ENCODE measurements at regions not wholly inside any gene's neighbourhood (a gene's known extent, or its start where the extent isn't known, plus 50 kb on each side); places are given as distances from the start of the nearest gene placed in this dataset.

- Mint-ChIP-seq H3K27me3 (ENCODE audit: insufficient read depth) (peaks cover 38% of the 10 kb centered on the region), H3K4me1 (ENCODE audit: low read depth) (no peaks in the 10 kb centered on the region), H3K27ac (no peak overlapping the region), H3K9me3 (no peaks in the 10 kb centered on the region), H3K4me3 (no peak overlapping the region), H3K36me3 (ENCODE audit: low read depth) (no peaks in the 10 kb centered on the region)
- TF ChIP-seq CTCF (IDR thresholded peaks at IDR 0.05) = no peak
- no peak for DNase-seq
Observed at GRCh38 chr12:111031916-111032590, 111.7 kb upstream of the MYL2 start.

- no peak for TF ChIP-seq CTCF (IDR thresholded peaks at IDR 0.05)
- H3K4me1 Mint-ChIP-seq (ENCODE audit: low read depth) = no peaks in the 10 kb centered on the region
- DNase-seq = no peak
- H3K36me3 Mint-ChIP-seq (ENCODE audit: low read depth) = no peaks in the 10 kb centered on the region
- H3K4me3 Mint-ChIP-seq = no peak overlapping the region
- H3K27me3 Mint-ChIP-seq (ENCODE audit: insufficient read depth) = peaks cover 41% of the 10 kb centered on the region
- H3K9me3 Mint-ChIP-seq = no peaks in the 10 kb centered on the region
- H3K27ac Mint-ChIP-seq = no peak overlapping the region
Observed at GRCh38 chr12:111030800-111031199, 110.4 kb upstream of the MYL2 start.

GRCh38 chr12:111029732-111030131, 109.4 kb upstream of the MYL2 start:
- no peaks in the 10 kb centered on the region for H3K4me1 Mint-ChIP-seq (ENCODE audit: low read depth)
- TF ChIP-seq CTCF (IDR thresholded peaks at IDR 0.05) = no peak
- H3K27ac Mint-ChIP-seq = no peak overlapping the region
- no peak for DNase-seq
- no peak overlapping the region for H3K4me3 Mint-ChIP-seq
- no peaks in the 10 kb centered on the region for H3K9me3 Mint-ChIP-seq
- peaks cover 37% of the 10 kb centered on the region for H3K27me3 Mint-ChIP-seq (ENCODE audit: insufficient read depth)
- H3K36me3 Mint-ChIP-seq (ENCODE audit: low read depth) = no peaks in the 10 kb centered on the region

GRCh38 chr12:111029305-111029704, 108.9 kb upstream of the MYL2 start:
- Mint-ChIP-seq H3K27ac (no peak overlapping the region), H3K36me3 (ENCODE audit: low read depth) (no peaks in the 10 kb centered on the region), H3K4me1 (ENCODE audit: low read depth) (no peaks in the 10 kb centered on the region), H3K4me3 (no peak overlapping the region), H3K27me3 (ENCODE audit: insufficient read depth) (peaks cover 39% of the 10 kb centered on the region), H3K9me3 (no peaks in the 10 kb centered on the region)
- DNase-seq = no peak
- no peak for TF ChIP-seq CTCF (IDR thresholded peaks at IDR 0.05)

- no peak for DNase-seq
- TF ChIP-seq CTCF (IDR thresholded peaks at IDR 0.05) = no peak
- Mint-ChIP-seq H3K4me3 (no peak overlapping the region), H3K27ac (no peak overlapping the region), H3K36me3 (ENCODE audit: low read depth) (no peaks in the 10 kb centered on the region), H3K4me1 (ENCODE audit: low read depth) (no peaks in the 10 kb centered on the region), H3K27me3 (ENCODE audit: insufficient read depth) (peaks cover 39% of the 10 kb centered on the region), H3K9me3 (no peaks in the 10 kb centered on the region)
Observed at GRCh38 chr12:111028830-111029229, 108.5 kb upstream of the MYL2 start.

- Mint-ChIP-seq H3K27me3 (ENCODE audit: insufficient read depth) (peaks cover 32% of the 10 kb centered on the region), H3K9me3 (no peaks in the 10 kb centered on the region)
- TF ChIP-seq CTCF (IDR thresholded peaks at IDR 0.05) = no peak
Observed at GRCh38 chr12:111027431-111027830, 107.1 kb upstream of the MYL2 start.

More at GRCh38 chr12:111027431-111027830, 107.1 kb upstream of the MYL2 start:
- no peak for DNase-seq
- Mint-ChIP-seq H3K4me1 (ENCODE audit: low read depth) (no peaks in the 10 kb centered on the region), H3K27ac (no peak overlapping the region), H3K36me3 (ENCODE audit: low read depth) (no peaks in the 10 kb centered on the region), H3K4me3 (no peak overlapping the region)
